SK-N-SH treated with all-trans-retinoic acid at 6 μM for 48 hours (cell line): ENCODE measurements at regions not wholly inside any gene's neighbourhood (a gene's known extent, or its start where the extent isn't known, plus 50 kb on each side); places are given as distances from the start of the nearest gene placed in this dataset.

Experiments used
- ATAC-seq: fragments of 200-7000 bp; cut with Tn5 transposase; 3 replicates; pipeline ENCODE4 v1.9.1; 2020; ENCODE audit warnings: mild to moderate bottlenecking, moderate library complexity
- ARNTL ChIP-seq: fragments of 450-650 bp; formaldehyde crosslinking; IDR thresholded peaks from 2 replicates; pipeline ENCODE4 v1.5.0; 2020; ENCODE audit warnings: low read depth, mild to moderate bottlenecking, moderate library complexity, borderline replicate concordance
- BACH2 ChIP-seq: fragments of 250-450 bp; sonication (Bioruptor Pico); IDR thresholded peaks from 2 replicates; pipeline ENCODE4 v1.9.0; 2021; ENCODE audit warnings: mild to moderate bottlenecking, borderline replicate concordance
- CSDC2 ChIP-seq: fragments of 250-450 bp; sonication (Bioruptor Pico); IDR thresholded peaks from 2 replicates; pipeline ENCODE4 v1.5.0; 2020; ENCODE audit warnings: mild to moderate bottlenecking, moderate library complexity
- ESRRG ChIP-seq: fragments of 250-450 bp; sonication (Bioruptor Pico); IDR thresholded peaks from 2 replicates; pipeline ENCODE4 v1.6.1; 2021; ENCODE audit warnings: mild to moderate bottlenecking
- GLIS3 ChIP-seq: fragments of 250-450 bp; sonication (Bioruptor Pico); IDR thresholded peaks from 2 replicates; pipeline ENCODE4 v1.5.0; 2020; ENCODE audit warnings: mild to moderate bottlenecking, moderate library complexity
- OSR1 ChIP-seq: fragments of 250-450 bp; sonication (Bioruptor Pico); IDR thresholded peaks from 2 replicates; pipeline ENCODE4 v1.8.0; 2022; ENCODE audit warnings: moderate library complexity, mild to moderate bottlenecking, inconsistent platforms
- RARB ChIP-seq: fragments of 250-450 bp; sonication (Bioruptor Pico); IDR thresholded peaks from 2 replicates; pipeline ENCODE4 v1.8.0; 2021; ENCODE audit warnings: mild to moderate bottlenecking, moderate library complexity
- SNAI2 ChIP-seq: fragments of 250-450 bp; sonication (Bioruptor Pico); IDR thresholded peaks from 2 replicates; pipeline ENCODE4 v1.5.0; 2020; ENCODE audit warnings: mild to moderate bottlenecking, moderate library complexity
- TCF4 ChIP-seq: fragments of 250-450 bp; sonication (Bioruptor Pico); IDR thresholded peaks from 2 replicates; pipeline ENCODE4 v1.8.0; 2021; ENCODE audit warnings: mild to moderate bottlenecking, moderate library complexity, borderline replicate concordance
- TOX ChIP-seq: fragments of 250-450 bp; sonication (Bioruptor Pico); IDR thresholded peaks from 2 replicates; pipeline ENCODE4 v1.8.0; 2021; ENCODE audit warnings: mild to moderate bottlenecking, moderate library complexity, borderline replicate concordance
- ZC3H10 ChIP-seq: fragments of 250-450 bp; sonication (Bioruptor Pico); IDR thresholded peaks from 2 replicates; pipeline ENCODE4 v1.5.1; 2021; ENCODE audit warnings: mild to moderate bottlenecking, moderate library complexity
- ZFP3 ChIP-seq: fragments of 250-450 bp; sonication (Bioruptor Pico); IDR thresholded peaks from 2 replicates; pipeline ENCODE4 v1.5.0; 2020; ENCODE audit warnings: mild to moderate bottlenecking, moderate library complexity
- ZFP30 ChIP-seq: fragments of 450-650 bp; formaldehyde crosslinking; IDR thresholded peaks from 2 replicates; pipeline ENCODE4 v1.5.0; 2022; ENCODE audit warnings: mild to moderate bottlenecking, moderate library complexity
- ZNF565 ChIP-seq: fragments of 450-650 bp; formaldehyde crosslinking; conservative IDR thresholded peaks from 2 replicates; pipeline ENCODE4 v1.5.0; 2020; ENCODE audit warnings: low read depth, mild to moderate bottlenecking, moderate library complexity
- ZNF70 ChIP-seq: fragments of 450-650 bp; formaldehyde crosslinking; IDR thresholded peaks from 2 replicates; pipeline ENCODE4 v1.5.0; 2020; ENCODE audit warnings: mild to moderate bottlenecking, moderate library complexity
- ZNF8 ChIP-seq: fragments of 450-650 bp; formaldehyde crosslinking; IDR thresholded peaks from 2 replicates; pipeline ENCODE4 v1.5.0; 2020; ENCODE audit warnings: mild to moderate bottlenecking, moderate library complexity
- TF ChIP-seq, protein P1 (sequence below): fragments of 250-450 bp; sonication (Bioruptor Pico); IDR thresholded peaks from 2 replicates; pipeline ENCODE4 v1.8.0; 2020; ENCODE audit warnings: mild to moderate bottlenecking, moderate library complexity, borderline replicate concordance
- TF ChIP-seq, protein P2 (sequence below): fragments of 250-450 bp; sonication (Bioruptor Pico); IDR thresholded peaks from 2 replicates; pipeline ENCODE4 v1.5.0; 2020; ENCODE audit warnings: mild to moderate bottlenecking, moderate library complexity
- TF ChIP-seq, protein P3 (sequence below): fragments of 250-450 bp; sonication (Bioruptor Pico); IDR thresholded peaks from 2 replicates; pipeline ENCODE4 v1.5.1; 2021; ENCODE audit warnings: mild to moderate bottlenecking, moderate library complexity
- TF ChIP-seq, protein P4 (sequence below): fragments of 250-450 bp; sonication (Bioruptor Pico); IDR thresholded peaks from 2 replicates; pipeline ENCODE4 v1.5.1; 2020; ENCODE audit warnings: low read depth, mild to moderate bottlenecking, moderate library complexity
- TF ChIP-seq, protein P5 (sequence below): fragments of 250-450 bp; sonication (Bioruptor Pico); IDR thresholded peaks from 2 replicates; pipeline ENCODE4 v1.8.0; 2021; ENCODE audit warnings: low read depth, mild to moderate bottlenecking, moderate library complexity, borderline replicate concordance

DNA sequence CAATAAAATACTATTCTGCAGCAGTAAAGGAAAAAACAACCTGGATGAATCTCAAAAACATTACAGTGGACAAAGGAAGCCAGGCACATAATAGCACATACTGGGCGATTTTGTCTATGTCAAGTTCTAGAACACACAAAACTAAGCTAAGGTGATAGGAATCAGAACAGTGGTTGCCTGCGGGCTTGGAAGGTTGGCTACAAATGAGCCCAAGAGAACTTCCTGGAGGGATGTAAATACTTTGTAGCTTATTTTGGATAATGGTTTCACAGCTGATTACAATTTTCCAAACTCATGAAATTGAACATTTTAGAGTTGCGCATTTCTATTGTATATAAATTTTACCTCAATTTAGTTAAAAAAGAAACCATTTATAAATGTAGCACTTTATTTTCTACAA lies 67.6 kb upstream of the CES5A start:
- ATAC-seq = no peak
- TF ChIP-seq ZC3H10 (CRISPR knock-in tag) = no peak
- TF ChIP-seq SNAI2 (CRISPR knock-in tag) = no peak
- TF ChIP-seq, protein P1, sequence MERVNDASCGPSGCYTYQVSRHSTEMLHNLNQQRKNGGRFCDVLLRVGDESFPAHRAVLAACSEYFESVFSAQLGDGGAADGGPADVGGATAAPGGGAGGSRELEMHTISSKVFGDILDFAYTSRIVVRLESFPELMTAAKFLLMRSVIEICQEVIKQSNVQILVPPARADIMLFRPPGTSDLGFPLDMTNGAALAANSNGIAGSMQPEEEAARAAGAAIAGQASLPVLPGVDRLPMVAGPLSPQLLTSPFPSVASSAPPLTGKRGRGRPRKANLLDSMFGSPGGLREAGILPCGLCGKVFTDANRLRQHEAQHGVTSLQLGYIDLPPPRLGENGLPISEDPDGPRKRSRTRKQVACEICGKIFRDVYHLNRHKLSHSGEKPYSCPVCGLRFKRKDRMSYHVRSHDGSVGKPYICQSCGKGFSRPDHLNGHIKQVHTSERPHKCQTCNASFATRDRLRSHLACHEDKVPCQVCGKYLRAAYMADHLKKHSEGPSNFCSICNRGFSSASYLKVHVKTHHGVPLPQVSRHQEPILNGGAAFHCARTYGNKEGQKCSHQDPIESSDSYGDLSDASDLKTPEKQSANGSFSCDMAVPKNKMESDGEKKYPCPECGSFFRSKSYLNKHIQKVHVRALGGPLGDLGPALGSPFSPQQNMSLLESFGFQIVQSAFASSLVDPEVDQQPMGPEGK (CRISPR knock-in tag) = no peak
- no peak for TF ChIP-seq OSR1 (CRISPR knock-in tag)
- TF ChIP-seq, protein P2, sequence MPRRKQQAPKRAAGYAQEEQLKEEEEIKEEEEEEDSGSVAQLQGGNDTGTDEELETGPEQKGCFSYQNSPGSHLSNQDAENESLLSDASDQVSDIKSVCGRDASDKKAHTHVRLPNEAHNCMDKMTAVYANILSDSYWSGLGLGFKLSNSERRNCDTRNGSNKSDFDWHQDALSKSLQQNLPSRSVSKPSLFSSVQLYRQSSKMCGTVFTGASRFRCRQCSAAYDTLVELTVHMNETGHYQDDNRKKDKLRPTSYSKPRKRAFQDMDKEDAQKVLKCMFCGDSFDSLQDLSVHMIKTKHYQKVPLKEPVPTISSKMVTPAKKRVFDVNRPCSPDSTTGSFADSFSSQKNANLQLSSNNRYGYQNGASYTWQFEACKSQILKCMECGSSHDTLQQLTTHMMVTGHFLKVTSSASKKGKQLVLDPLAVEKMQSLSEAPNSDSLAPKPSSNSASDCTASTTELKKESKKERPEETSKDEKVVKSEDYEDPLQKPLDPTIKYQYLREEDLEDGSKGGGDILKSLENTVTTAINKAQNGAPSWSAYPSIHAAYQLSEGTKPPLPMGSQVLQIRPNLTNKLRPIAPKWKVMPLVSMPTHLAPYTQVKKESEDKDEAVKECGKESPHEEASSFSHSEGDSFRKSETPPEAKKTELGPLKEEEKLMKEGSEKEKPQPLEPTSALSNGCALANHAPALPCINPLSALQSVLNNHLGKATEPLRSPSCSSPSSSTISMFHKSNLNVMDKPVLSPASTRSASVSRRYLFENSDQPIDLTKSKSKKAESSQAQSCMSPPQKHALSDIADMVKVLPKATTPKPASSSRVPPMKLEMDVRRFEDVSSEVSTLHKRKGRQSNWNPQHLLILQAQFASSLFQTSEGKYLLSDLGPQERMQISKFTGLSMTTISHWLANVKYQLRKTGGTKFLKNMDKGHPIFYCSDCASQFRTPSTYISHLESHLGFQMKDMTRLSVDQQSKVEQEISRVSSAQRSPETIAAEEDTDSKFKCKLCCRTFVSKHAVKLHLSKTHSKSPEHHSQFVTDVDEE = no peak
- TF ChIP-seq, protein P3, sequence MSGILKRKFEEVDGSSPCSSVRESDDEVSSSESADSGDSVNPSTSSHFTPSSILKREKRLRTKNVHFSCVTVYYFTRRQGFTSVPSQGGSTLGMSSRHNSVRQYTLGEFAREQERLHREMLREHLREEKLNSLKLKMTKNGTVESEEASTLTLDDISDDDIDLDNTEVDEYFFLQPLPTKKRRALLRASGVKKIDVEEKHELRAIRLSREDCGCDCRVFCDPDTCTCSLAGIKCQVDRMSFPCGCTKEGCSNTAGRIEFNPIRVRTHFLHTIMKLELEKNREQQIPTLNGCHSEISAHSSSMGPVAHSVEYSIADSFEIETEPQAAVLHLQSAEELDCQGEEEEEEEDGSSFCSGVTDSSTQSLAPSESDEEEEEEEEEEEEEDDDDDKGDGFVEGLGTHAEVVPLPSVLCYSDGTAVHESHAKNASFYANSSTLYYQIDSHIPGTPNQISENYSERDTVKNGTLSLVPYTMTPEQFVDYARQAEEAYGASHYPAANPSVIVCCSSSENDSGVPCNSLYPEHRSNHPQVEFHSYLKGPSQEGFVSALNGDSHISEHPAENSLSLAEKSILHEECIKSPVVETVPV = no peak
- TF ChIP-seq, protein P4, sequence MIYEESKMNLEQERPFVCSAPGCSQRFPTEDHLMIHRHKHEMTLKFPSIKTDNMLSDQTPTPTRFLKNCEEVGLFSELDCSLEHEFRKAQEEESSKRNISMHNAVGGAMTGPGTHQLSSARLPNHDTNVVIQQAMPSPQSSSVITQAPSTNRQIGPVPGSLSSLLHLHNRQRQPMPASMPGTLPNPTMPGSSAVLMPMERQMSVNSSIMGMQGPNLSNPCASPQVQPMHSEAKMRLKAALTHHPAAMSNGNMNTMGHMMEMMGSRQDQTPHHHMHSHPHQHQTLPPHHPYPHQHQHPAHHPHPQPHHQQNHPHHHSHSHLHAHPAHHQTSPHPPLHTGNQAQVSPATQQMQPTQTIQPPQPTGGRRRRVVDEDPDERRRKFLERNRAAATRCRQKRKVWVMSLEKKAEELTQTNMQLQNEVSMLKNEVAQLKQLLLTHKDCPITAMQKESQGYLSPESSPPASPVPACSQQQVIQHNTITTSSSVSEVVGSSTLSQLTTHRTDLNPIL (CRISPR knock-in tag) = no peak
- no peak for TF ChIP-seq ZFP30
- TF ChIP-seq CSDC2 = no peak
- TF ChIP-seq ZNF565 (CRISPR knock-in tag) = no peak
- no peak for TF ChIP-seq ESRRG
- no peak for TF ChIP-seq GLIS3 (CRISPR knock-in tag)
- no peak for TF ChIP-seq TOX (CRISPR knock-in tag)
- no peak for TF ChIP-seq ZNF8 (CRISPR knock-in tag)
- TF ChIP-seq, protein P5, sequence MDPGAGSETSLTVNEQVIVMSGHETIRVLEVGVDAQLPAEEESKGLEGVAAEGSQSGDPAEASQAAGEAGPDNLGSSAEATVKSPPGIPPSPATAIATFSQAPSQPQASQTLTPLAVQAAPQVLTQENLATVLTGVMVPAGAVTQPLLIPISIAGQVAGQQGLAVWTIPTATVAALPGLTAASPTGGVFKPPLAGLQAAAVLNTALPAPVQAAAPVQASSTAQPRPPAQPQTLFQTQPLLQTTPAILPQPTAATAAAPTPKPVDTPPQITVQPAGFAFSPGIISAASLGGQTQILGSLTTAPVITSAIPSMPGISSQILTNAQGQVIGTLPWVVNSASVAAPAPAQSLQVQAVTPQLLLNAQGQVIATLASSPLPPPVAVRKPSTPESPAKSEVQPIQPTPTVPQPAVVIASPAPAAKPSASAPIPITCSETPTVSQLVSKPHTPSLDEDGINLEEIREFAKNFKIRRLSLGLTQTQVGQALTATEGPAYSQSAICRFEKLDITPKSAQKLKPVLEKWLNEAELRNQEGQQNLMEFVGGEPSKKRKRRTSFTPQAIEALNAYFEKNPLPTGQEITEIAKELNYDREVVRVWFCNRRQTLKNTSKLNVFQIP (CRISPR knock-in tag) = no peak
- no peak for TF ChIP-seq ZNF70 (CRISPR knock-in tag)

DNA sequence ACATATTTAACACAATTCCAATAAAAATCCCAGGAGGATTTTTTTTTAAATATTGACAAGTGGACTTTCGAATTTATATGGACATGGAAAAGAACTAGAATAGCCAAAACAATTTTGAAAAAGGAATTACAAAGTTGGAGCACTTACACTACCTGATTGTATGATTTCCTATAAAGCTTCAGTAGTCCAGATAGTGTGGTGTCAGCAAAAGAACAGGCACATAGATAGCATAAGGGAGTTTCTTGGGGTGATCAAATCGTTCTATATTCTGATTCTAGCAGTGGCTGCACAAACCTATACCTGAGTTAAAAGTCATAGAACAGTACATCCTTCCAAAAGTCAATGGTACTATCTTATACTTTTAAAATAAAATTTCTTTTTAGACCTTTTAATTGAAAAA lies 66.4 kb upstream of the CES5A start:
- no peak for ATAC-seq
- TF ChIP-seq ZFP3 (CRISPR knock-in tag) (no peak), TOX (CRISPR knock-in tag) (no peak), ESRRG (no peak), RARB (CRISPR knock-in tag) (no peak), ZNF70 (CRISPR knock-in tag) (no peak), CSDC2 (no peak), ZFP30 (no peak), ARNTL (no peak), BACH2 (CRISPR knock-in tag) (no peak), ZC3H10 (CRISPR knock-in tag) (no peak), TCF4 (CRISPR knock-in tag) (no peak)
- TF ChIP-seq, protein P3 = no peak
- TF ChIP-seq, protein P1 (CRISPR knock-in tag) = no peak
- TF ChIP-seq, protein P4 (CRISPR knock-in tag) = no peak
- TF ChIP-seq, all 23 proteins: peak for 0
